Neural progenitor cell (in vitro differentiated cells): ENCODE measurements at regions not wholly inside any gene's neighbourhood (a gene's known extent, or its start where the extent isn't known, plus 50 kb on each side); places are given as distances from the start of the nearest gene placed in this dataset.

ENCODE experiments used
- DNase-seq: peaks from one replicate; pipeline ENCODE4 v3.0.0-alpha.2; 2016; ENCODE audit warnings: low spot score
- H2AFZ ChIP-seq: fragments of 200-600 bp; sonication (generic); replicated peaks from 2 replicates; pipeline ENCODE4 v1.6.1; 2016; ENCODE audit warnings: antibody characterized with exemption
- H3F3A ChIP-seq: fragments of 200-600 bp; sonication (generic); 2 replicates; pipeline ENCODE4 v1.6.1; 2016; ENCODE audit warnings: antibody characterized with exemption, low read depth
- H3K27ac ChIP-seq: fragments of 200-600 bp; sonication (generic); 2 replicates; pipeline ENCODE4 v1.5.1; 2016; ENCODE audit warnings: mild to moderate bottlenecking
- H3K27me3 ChIP-seq: fragments of 200-600 bp; sonication (generic); 2 replicates; pipeline ENCODE4 v1.6.1; 2016; ENCODE audit warnings: mild to moderate bottlenecking, moderate library complexity
- H3K36me3 ChIP-seq: fragments of 200-600 bp; sonication (generic); 2 replicates; pipeline ENCODE4 v1.5.1; 2016
- H3K4me1 ChIP-seq: fragments of 200-600 bp; sonication (generic); 2 replicates; pipeline ENCODE4 v1.6.1; 2016; ENCODE audit warnings: mixed run types
- H3K4me2 ChIP-seq: fragments of 200-600 bp; sonication (generic); 2 replicates; pipeline ENCODE4 v1.6.1; 2016
- H3K4me3 ChIP-seq: fragments of 200-600 bp; sonication (generic); 2 replicates; pipeline ENCODE4 v1.5.1; 2016
- H3K79me2 ChIP-seq: fragments of 200-600 bp; sonication (generic); 2 replicates; pipeline ENCODE4 v1.6.1; 2016; ENCODE audit warnings: low read depth
- H3K9ac ChIP-seq: fragments of 200-600 bp; sonication (generic); 2 replicates; pipeline ENCODE4 v1.6.1; 2016
- H3K9me3 ChIP-seq: fragments of 200-600 bp; sonication (generic); 2 replicates; pipeline ENCODE4 v1.5.1; 2016; ENCODE audit warnings: low read depth
- H4K20me1 ChIP-seq: fragments of 200-600 bp; sonication (generic); 2 replicates; pipeline ENCODE4 v1.6.1; 2016; ENCODE audit warnings: low read depth
- H3K27ac Mint-ChIP-seq: 3 replicates; pipeline ENCODE4 v1.8.0; 2021; ENCODE audit warnings: mixed read lengths
- H3K27me3 Mint-ChIP-seq: 2 replicates; pipeline ENCODE4 v1.8.0; 2022; ENCODE audit warnings: low read depth, mild to moderate bottlenecking, inconsistent platforms, moderate library complexity, mixed read lengths; ENCODE audit not compliant: insufficient read depth
- H3K36me3 Mint-ChIP-seq: 3 replicates; pipeline ENCODE4 v1.8.0; 2021; ENCODE audit warnings: mixed read lengths
- H3K4me1 Mint-ChIP-seq: 3 replicates; pipeline ENCODE4 v1.8.0; 2021; ENCODE audit warnings: mixed read lengths
- H3K4me3 Mint-ChIP-seq: 3 replicates; pipeline ENCODE4 v1.8.0; 2021; ENCODE audit warnings: mild to moderate bottlenecking, moderate library complexity, mixed read lengths
- H3K9me3 Mint-ChIP-seq: 3 replicates; pipeline ENCODE4 v1.8.0; 2020; ENCODE audit warnings: mixed read lengths
- EZH2 ChIP-seq: fragments of 200-600 bp; sonication (generic); IDR thresholded peaks from 2 replicates; pipeline ENCODE4 v1.6.1; 2017; ENCODE audit warnings: antibody characterized with exemption, mild to moderate bottlenecking, moderate library complexity
- EZH2phosphoT487 ChIP-seq: fragments of 200-600 bp; sonication (generic); IDR thresholded peaks from 2 replicates; pipeline ENCODE4 v1.6.1; 2017; ENCODE audit warnings: antibody characterized with exemption
- TF ChIP-seq, protein P1 (sequence below): fragments of 200-600 bp; sonication (generic); IDR thresholded peaks from 2 replicates; pipeline ENCODE4 v1.5.1; 2017; ENCODE audit warnings: antibody characterized with exemption, mild to moderate bottlenecking

DNA sequence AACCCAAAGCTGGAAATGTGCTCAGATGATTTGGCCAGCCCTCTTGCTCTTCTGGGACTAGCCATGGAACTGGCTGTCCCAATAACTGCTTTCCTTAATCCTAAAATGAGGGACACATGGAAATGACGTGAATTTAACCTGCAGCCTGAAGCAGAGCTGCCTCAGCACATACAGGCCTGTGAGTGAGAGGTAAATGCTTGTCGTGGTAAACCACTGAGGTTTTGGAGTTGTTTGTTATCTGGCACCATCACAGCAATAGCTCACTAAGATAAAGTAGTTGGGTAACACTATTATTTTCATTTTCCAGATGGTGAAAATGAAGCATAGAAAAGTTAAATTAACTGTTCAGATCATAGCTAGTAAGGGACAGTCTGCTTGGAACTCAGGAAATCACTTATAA, 333.4 kb upstream of the CHD6 start:
- Histone ChIP-seq H3K27ac (no peak overlapping the region), H3K9ac (no peak overlapping the region), H3K79me2 (no peaks in the 10 kb centered on the region), H4K20me1 (no peaks in the 10 kb centered on the region), H2AFZ (no peak overlapping the region), H3K4me1 (no peaks in the 10 kb centered on the region), H3K36me3 (no peaks in the 10 kb centered on the region), H3K4me2 (no peak overlapping the region), H3K4me3 (no peak overlapping the region), H3F3A (no peaks in the 10 kb centered on the region), H3K9me3 (no peaks in the 10 kb centered on the region), H3K27me3 (no peaks in the 10 kb centered on the region)
- H3K27me3 Mint-ChIP-seq = peaks cover 2% of the 10 kb centered on the region
- H3K36me3 Mint-ChIP-seq = no peaks in the 10 kb centered on the region
- no peak overlapping the region for H3K27ac Mint-ChIP-seq
- no peak for TF ChIP-seq EZH2
- TF ChIP-seq, protein P1, sequence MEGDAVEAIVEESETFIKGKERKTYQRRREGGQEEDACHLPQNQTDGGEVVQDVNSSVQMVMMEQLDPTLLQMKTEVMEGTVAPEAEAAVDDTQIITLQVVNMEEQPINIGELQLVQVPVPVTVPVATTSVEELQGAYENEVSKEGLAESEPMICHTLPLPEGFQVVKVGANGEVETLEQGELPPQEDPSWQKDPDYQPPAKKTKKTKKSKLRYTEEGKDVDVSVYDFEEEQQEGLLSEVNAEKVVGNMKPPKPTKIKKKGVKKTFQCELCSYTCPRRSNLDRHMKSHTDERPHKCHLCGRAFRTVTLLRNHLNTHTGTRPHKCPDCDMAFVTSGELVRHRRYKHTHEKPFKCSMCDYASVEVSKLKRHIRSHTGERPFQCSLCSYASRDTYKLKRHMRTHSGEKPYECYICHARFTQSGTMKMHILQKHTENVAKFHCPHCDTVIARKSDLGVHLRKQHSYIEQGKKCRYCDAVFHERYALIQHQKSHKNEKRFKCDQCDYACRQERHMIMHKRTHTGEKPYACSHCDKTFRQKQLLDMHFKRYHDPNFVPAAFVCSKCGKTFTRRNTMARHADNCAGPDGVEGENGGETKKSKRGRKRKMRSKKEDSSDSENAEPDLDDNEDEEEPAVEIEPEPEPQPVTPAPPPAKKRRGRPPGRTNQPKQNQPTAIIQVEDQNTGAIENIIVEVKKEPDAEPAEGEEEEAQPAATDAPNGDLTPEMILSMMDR = no peak
- no peak for TF ChIP-seq EZH2phosphoT487
- H3K4me1 Mint-ChIP-seq = no peaks in the 10 kb centered on the region
- DNase-seq = no peak
- H3K4me3 Mint-ChIP-seq = no peak overlapping the region
- no peaks in the 10 kb centered on the region for H3K9me3 Mint-ChIP-seq

DNA sequence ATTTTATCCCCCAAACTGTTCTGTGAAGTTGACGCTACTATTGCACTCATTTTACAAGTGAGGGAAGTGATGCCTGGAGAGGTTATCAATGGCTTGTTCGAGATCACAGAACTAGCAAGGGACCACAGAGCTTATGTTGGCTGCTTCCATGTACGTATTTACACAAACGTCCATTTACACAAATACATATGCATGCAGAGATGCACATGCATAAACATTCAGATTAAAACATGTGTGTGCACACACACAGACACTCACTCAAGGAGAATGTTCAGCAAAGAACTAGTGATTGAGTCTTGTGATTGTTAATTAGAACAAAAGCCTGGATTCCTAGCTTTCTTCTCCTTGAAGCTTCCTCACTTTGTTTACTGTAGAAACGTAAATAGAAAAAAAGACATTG, 321.5 kb upstream of the CHD6 start:
- no peak overlapping the region for H3K9ac ChIP-seq
- TF ChIP-seq, protein P1 = no peak
- no peak for TF ChIP-seq EZH2phosphoT487
- TF ChIP-seq EZH2 = no peak
- H3K4me2 ChIP-seq = no peak overlapping the region
- no peaks in the 10 kb centered on the region for H3K36me3 ChIP-seq
- no peaks in the 10 kb centered on the region for H3K27me3 ChIP-seq
- no peak overlapping the region for H3K4me3 ChIP-seq
- H3K9me3 Mint-ChIP-seq = no peaks in the 10 kb centered on the region
- H3K4me1 Mint-ChIP-seq = peaks cover 8% of the 10 kb centered on the region
- no peaks in the 10 kb centered on the region for H3K9me3 ChIP-seq
- H2AFZ ChIP-seq = no peak overlapping the region
- H3K4me1 ChIP-seq = peaks cover 3% of the 10 kb centered on the region
- no peaks in the 10 kb centered on the region for H4K20me1 ChIP-seq
- no peak overlapping the region for H3K4me3 Mint-ChIP-seq
- H3F3A ChIP-seq = no peaks in the 10 kb centered on the region
- no peaks in the 10 kb centered on the region for H3K36me3 Mint-ChIP-seq
- H3K27ac ChIP-seq = no peak overlapping the region
- no peaks in the 10 kb centered on the region for H3K27me3 Mint-ChIP-seq
- no peak for DNase-seq
- H3K79me2 ChIP-seq = no peaks in the 10 kb centered on the region
- no peak overlapping the region for H3K27ac Mint-ChIP-seq

DNA sequence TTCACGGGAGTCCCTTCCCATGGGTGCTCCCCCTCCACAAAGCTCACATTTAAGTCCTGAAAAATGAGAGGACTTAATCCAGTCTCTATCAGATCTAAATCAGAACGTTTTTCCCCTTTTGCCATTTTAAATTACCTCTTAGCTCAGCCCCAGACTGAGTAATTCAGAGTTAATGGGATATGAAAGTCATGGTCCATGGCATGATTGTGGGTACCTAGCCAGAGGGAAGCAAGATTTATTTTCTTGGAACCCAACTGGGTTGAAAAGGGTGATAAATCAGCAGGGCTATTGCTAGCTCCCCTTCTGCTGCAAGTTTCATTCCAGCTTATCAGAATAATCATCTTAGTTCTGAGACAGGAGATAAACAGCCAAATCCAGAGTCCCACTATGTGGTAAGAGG, 320.2 kb upstream of the CHD6 start:
- no peak overlapping the region for H3K4me3 Mint-ChIP-seq

More for the DNA sequence above, 320.2 kb upstream of the CHD6 start:
- no peak overlapping the region for H3K27ac ChIP-seq
- H3K79me2 ChIP-seq = no peaks in the 10 kb centered on the region
- no peak for TF ChIP-seq EZH2phosphoT487
- TF ChIP-seq, protein P1 = no peak
- TF ChIP-seq EZH2 = no peak
- H3K27ac Mint-ChIP-seq = no peak overlapping the region
- H3K36me3 ChIP-seq = no peaks in the 10 kb centered on the region
- H3K4me1 ChIP-seq = peaks cover 3% of the 10 kb centered on the region
- H3K27me3 ChIP-seq = no peaks in the 10 kb centered on the region
- H3K9ac ChIP-seq = no peak overlapping the region
- H3K4me1 Mint-ChIP-seq = peaks cover 8% of the 10 kb centered on the region
- H3K27me3 Mint-ChIP-seq = no peaks in the 10 kb centered on the region
- H3K9me3 ChIP-seq = no peaks in the 10 kb centered on the region
- H2AFZ ChIP-seq = no peak overlapping the region
- no peaks in the 10 kb centered on the region for H4K20me1 ChIP-seq
- no peaks in the 10 kb centered on the region for H3K36me3 Mint-ChIP-seq
- no peak for DNase-seq
- H3K4me3 ChIP-seq = no peak overlapping the region
- H3F3A ChIP-seq = no peaks in the 10 kb centered on the region
- no peaks in the 10 kb centered on the region for H3K9me3 Mint-ChIP-seq
- H3K4me2 ChIP-seq = no peak overlapping the region
